ENCODE measurements at regions not wholly inside any gene's neighbourhood (a gene's known extent, or its start where the extent isn't known, plus 50 kb on each side); places are given as distances from the start of the nearest gene placed in this dataset.

GRCh38 chr20:24875078-24875477 lies 74.0 kb upstream of the CST7 start:
- H3K9me3 ChIP-seq (ENCODE audit: insufficient read depth, low read depth, low read length): no peaks in the 10 kb centered on the region; the same call in 1 of the 2 replicates
- TF ChIP-seq, protein P1, sequence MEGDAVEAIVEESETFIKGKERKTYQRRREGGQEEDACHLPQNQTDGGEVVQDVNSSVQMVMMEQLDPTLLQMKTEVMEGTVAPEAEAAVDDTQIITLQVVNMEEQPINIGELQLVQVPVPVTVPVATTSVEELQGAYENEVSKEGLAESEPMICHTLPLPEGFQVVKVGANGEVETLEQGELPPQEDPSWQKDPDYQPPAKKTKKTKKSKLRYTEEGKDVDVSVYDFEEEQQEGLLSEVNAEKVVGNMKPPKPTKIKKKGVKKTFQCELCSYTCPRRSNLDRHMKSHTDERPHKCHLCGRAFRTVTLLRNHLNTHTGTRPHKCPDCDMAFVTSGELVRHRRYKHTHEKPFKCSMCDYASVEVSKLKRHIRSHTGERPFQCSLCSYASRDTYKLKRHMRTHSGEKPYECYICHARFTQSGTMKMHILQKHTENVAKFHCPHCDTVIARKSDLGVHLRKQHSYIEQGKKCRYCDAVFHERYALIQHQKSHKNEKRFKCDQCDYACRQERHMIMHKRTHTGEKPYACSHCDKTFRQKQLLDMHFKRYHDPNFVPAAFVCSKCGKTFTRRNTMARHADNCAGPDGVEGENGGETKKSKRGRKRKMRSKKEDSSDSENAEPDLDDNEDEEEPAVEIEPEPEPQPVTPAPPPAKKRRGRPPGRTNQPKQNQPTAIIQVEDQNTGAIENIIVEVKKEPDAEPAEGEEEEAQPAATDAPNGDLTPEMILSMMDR (conservative IDR thresholded peaks at IDR 0.05; ENCODE audit: low read length): no peak
- TF ChIP-seq EZH2phosphoT487 (IDR thresholded peaks at IDR 0.05; ENCODE audit: borderline replicate concordance): no peak
- no peak overlapping the region for H2AFZ ChIP-seq (ENCODE audit: low read length)
- no peak overlapping the region for H3K4me3 ChIP-seq (ENCODE audit: low read length, poor library complexity, severe bottlenecking)
- no peaks in the 10 kb centered on the region for H3F3A ChIP-seq (ENCODE audit: low read depth)
- no peaks in the 10 kb centered on the region for H3K9me2 ChIP-seq (replicated peaks; ENCODE audit: low read depth, low read length)
- no peaks in the 10 kb centered on the region for H4K20me1 ChIP-seq (ENCODE audit: insufficient read depth, low read length, poor library complexity, severe bottlenecking)
- no peaks in the 10 kb centered on the region for H3K36me3 ChIP-seq (ENCODE audit: insufficient read depth, low read length)
- H3K79me2 ChIP-seq (ENCODE audit: insufficient read depth, low read length): no peaks in the 10 kb centered on the region
- H3K9ac ChIP-seq (ENCODE audit: low read depth, low read length, poor library complexity, severe bottlenecking): no peak overlapping the region
- no peaks in the 10 kb centered on the region for H3K27me3 ChIP-seq (ENCODE audit: insufficient read depth, low read length, poor library complexity, severe bottlenecking)
- H3K4me1 ChIP-seq (ENCODE audit: insufficient read depth, low read length, poor library complexity, severe bottlenecking): no peaks in the 10 kb centered on the region
- no peak overlapping the region for H3K4me2 ChIP-seq (ENCODE audit: low read depth, low read length, poor library complexity, severe bottlenecking)

DNA sequence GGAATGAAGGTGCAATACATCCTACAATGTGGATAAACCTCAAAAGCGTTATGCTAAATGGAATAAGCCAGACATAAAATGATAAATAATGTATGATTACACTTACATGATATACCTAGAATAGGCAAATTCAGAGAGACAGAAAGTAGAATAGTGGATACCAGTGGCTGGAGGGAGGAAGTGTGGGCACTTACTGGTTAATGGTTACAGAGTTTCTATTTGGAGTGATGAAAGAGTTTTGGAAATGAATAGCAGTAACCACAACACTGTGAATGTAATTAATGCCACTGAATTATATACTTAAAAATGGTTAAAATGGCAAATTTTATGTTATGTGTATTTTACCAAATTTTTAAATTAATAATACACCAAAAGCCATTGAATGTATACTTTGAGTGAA lies 71.4 kb upstream of the CST7 start:
- H3K4me1 ChIP-seq (ENCODE audit: insufficient read depth, low read length, poor library complexity, severe bottlenecking): no peaks in the 10 kb centered on the region
- no peak overlapping the region for H3K4me3 ChIP-seq (ENCODE audit: low read length, poor library complexity, severe bottlenecking)
- H2AFZ ChIP-seq (ENCODE audit: low read length): no peak overlapping the region
- H3K79me2 ChIP-seq (ENCODE audit: insufficient read depth, low read length): no peaks in the 10 kb centered on the region
- no peaks in the 10 kb centered on the region for H3K36me3 ChIP-seq (ENCODE audit: insufficient read depth, low read length)
- no peaks in the 10 kb centered on the region for H3K9me2 ChIP-seq (replicated peaks; ENCODE audit: low read depth, low read length)
- no peaks in the 10 kb centered on the region; the same call in 1 of the 2 replicates for H3K9me3 ChIP-seq (ENCODE audit: insufficient read depth, low read depth, low read length)
- no peak overlapping the region for H3K4me2 ChIP-seq (ENCODE audit: low read depth, low read length, poor library complexity, severe bottlenecking)
- no peak for TF ChIP-seq EZH2phosphoT487 (IDR thresholded peaks at IDR 0.05; ENCODE audit: borderline replicate concordance)
- TF ChIP-seq, protein P1 (conservative IDR thresholded peaks at IDR 0.05; ENCODE audit: low read length): no peak
- no peak overlapping the region for H3K9ac ChIP-seq (ENCODE audit: low read depth, low read length, poor library complexity, severe bottlenecking)
- no peaks in the 10 kb centered on the region for H3K27me3 ChIP-seq (ENCODE audit: insufficient read depth, low read length, poor library complexity, severe bottlenecking)
- no peaks in the 10 kb centered on the region for H4K20me1 ChIP-seq (ENCODE audit: insufficient read depth, low read length, poor library complexity, severe bottlenecking)
- H3F3A ChIP-seq (ENCODE audit: low read depth): no peaks in the 10 kb centered on the region

- H3K9me3 ChIP-seq (ENCODE audit: insufficient read depth, low read depth, low read length): no peaks in the 10 kb centered on the region; the same call in 1 of the 2 replicates
- no peaks in the 10 kb centered on the region for H3K79me2 ChIP-seq (ENCODE audit: insufficient read depth, low read length)
- H3K4me1 ChIP-seq (ENCODE audit: insufficient read depth, low read length, poor library complexity, severe bottlenecking): no peaks in the 10 kb centered on the region
- no peak overlapping the region for H3K4me2 ChIP-seq (ENCODE audit: low read depth, low read length, poor library complexity, severe bottlenecking)
- no peaks in the 10 kb centered on the region for H3K36me3 ChIP-seq (ENCODE audit: insufficient read depth, low read length)
- TF ChIP-seq, protein P1 (conservative IDR thresholded peaks at IDR 0.05; ENCODE audit: low read length): no peak
- TF ChIP-seq EZH2phosphoT487 (IDR thresholded peaks at IDR 0.05; ENCODE audit: borderline replicate concordance): no peak
- H3K27me3 ChIP-seq (ENCODE audit: insufficient read depth, low read length, poor library complexity, severe bottlenecking): no peaks in the 10 kb centered on the region
- no peak overlapping the region for H3K4me3 ChIP-seq (ENCODE audit: low read length, poor library complexity, severe bottlenecking)
- H3F3A ChIP-seq (ENCODE audit: low read depth): no peaks in the 10 kb centered on the region
- no peaks in the 10 kb centered on the region for H4K20me1 ChIP-seq (ENCODE audit: insufficient read depth, low read length, poor library complexity, severe bottlenecking)
- H3K9me2 ChIP-seq (replicated peaks; ENCODE audit: low read depth, low read length): no peaks in the 10 kb centered on the region
- no peak overlapping the region for H2AFZ ChIP-seq (ENCODE audit: low read length)
- H3K9ac ChIP-seq (ENCODE audit: low read depth, low read length, poor library complexity, severe bottlenecking): no peak overlapping the region
These were observed 70.4 kb upstream of the CST7 start for GRCh38 chr20:24878657-24879056.

All from Loucy (cell line).